ENCODE measurements at regions not wholly inside any gene's neighbourhood (a gene's known extent, or its start where the extent isn't known, plus 50 kb on each side); places are given as distances from the start of the nearest gene placed in this dataset.
"Not testable (repeated sequence)": the region's sequence is repeated elsewhere in the genome, so short reads cannot be mapped to it uniquely, and the experiment has no call there.

DNA sequence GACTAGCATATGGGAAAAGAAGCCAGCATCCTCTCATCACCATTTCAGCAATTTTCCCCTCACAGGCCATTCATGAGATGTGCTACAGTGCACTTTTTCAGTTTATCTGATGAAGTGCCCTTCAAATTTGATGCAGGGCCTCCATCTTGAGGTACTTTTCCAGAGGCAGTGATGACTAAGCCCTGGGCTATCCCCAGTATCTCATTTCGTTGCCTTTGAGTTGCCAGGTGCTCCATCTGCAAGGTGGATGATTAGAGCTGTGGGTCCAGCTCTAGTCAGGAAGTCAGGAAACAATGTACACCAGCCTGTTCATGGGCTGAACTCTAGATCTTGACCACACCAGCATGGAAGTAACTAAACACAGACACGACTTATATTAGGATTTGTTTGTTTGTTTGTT lies 425.2 kb downstream of the METTL4 start:
- no peak for DNase-seq

DNA sequence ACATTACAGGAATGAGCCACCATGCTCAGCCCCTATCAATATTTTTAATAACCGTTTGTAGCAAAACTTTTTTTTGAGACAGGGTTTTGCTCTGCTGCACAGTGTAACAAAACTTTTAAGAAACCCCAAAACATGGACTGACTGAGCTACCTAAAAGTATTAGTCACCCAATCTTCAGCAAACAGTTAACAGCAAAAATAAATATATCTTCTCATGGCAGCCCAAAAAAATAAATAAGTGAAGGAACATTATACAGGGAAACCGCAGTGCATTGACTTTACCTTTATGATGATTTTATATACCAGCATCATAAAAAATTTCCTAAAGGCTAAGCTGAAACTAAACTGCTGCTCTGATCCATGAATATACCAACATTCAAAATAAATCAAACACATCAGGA lies 424.6 kb downstream of the METTL4 start:
- no peak for DNase-seq

DNA sequence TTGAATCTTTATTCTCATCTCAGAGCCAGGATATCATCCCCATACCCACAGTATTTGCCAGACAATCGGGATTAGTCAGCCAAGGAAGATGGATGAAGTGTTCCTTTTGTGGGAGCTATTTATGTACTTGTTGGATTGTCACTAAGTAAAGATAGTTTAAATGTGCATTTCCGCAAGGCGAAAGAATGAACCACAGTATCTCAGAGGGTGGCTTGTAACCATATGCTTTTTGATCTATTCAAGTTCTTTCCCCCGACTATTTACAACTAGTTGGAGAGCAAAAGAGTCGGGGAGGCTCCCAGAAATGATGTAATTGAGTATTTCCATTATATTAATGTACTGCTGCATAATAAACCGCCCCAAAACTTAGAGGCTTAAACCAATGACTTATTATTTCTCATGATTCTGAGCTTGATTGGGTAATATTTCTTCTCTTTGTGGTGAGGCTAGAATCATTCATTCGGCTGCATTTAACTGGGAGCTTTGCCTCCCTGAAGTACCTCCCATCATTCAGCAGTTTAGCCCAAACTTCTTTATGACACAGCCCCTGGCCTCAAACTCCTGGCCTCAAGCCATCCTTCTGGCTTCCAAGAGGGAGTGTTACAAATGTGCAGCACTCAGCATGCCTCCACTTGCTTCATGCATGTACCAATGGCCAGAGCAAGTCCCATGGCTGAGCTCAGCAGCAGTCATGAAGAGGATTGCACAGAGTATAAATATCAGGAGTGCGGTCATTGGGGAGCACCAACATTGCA lies 423.7 kb downstream of the METTL4 start:
- DNase-seq = no peak

DNA sequence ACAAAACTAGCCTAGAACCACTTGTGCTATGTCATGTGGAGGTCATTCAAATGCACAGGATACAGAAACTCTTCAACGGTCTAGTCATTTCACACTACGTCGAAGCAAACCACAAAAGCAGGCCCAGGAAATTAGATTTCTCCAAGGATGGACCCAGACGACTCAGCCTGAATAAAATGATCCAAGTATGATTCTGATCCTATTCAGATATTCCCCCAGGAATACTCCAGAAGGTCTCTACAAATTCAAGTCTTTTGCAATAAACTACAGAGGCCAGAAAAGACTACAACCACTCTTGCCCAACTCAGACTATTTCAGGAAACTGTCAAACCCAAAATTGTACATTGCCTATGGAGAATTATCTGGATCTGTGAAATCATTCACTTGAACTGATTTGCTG lies 422.5 kb downstream of the METTL4 start:
- no peak for DNase-seq

DNA sequence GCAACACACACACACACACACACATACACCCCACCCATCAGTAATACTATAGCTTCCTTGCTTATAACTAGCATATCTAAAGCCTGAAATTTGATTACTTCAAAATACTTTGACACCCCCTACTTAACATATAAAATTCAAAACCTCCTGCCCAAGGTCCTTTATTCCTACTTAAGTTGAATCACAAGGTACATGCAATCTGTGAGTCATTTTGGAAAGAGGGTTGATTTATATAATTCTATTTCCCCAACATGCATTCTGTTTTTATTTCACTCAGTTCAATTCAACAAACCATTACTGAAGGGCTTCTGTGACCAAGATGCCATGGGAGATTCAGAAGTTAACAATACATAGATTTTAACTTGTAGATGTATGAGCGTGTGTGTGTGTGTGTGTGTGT lies 420.7 kb downstream of the METTL4 start:
- no peak for DNase-seq

DNA sequence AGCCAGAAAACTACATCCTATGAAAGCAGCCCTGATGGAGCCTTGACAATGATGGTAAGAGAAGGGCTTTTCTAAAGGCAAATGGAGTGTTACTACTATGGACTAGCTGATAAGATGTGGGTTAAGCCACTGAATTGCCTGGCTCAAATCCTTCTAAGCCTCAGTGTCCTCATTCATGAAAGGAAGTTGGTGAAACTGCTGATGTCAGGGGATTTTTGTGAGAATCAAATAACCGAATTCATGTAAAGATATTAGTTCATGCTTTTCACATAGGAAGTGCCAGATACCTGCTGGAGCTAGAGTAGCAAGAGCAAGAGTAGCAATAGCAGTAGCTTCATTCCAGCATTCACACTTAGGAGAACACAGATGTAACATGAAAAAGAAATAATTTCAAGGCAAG lies 417.0 kb downstream of the METTL4 start:
- no peak for DNase-seq

DNA sequence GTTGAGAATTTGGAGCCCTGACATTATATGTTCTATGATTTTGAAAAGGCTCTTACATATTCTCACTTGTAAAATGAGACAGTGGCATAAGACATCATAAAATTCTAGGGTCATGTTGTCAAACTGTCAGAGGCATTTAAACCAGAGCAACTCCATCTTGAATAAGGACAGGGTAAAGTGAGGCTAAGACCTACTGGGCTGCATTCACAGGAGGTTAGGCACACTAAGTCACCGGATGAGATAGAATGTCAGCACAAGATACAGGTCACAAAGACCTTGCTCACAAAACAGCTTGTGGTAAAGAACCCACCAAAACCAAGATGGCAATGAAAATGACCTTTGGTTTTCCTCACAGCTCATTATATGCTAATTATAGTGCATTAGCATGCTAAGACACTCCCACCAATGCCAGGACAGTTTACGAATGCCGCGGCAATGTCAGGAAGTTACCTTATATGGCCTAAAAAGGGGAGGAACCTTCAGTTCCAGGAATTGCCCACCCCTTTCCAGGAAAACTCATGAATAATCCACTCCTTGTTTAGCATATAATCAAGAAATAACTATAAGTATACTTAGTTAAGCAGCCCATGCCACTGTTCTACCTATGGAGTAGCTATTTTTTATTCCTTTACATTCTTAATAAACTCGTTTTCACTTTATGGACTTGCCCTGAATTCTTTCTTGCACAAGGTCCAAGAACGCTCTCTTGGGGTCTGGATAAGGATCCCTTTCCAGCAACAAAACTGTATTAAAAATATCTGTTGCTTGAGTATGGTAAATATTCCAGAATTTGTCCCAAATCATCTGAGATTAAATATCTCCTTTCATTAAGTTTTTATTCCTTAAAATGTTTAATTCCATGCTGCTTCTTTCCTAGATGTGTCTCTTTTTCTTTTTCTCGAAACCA lies 406.4 kb downstream of the METTL4 start:
- DNase-seq = no peak

DNA sequence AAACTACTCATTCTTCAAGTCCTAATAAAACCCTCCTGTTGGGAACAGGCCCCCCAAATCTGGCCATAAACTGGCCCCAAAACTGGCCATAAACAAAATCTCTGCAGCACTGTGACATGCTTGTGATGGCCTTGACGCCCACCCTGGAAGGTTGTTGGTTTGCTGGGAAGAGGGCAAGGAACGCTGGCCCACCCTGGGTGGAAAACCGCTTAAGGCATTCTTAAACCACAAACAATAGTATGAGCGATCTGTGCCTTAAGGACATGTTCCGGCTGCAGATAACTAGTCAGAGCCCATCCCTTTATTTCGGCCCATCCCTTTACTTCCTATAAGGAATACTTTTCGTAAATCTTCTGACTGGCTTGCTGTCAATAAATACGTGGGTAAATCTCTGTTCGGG lies 404.4 kb downstream of the METTL4 start:
- not testable (repeated sequence) for DNase-seq

DNA sequence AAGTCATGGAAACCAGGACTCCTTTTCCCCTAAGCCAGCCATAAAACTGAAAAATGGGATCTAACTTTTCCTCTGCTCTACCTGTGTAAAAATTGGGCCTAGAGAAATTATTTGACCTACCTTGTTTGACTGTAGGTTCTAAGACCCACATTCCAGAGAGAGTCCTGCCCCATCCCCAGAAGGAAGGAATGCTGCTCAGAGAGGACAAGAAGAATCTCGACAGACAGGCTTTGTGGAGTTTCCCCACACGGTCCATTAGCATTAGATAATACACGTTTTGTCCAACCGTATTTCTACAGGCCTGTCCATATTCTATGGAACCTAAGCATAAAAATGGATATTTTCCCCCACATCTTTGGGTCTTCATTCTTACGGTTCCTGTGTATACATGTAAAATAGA lies 403.3 kb downstream of the METTL4 start:
- no peak for DNase-seq

DNA sequence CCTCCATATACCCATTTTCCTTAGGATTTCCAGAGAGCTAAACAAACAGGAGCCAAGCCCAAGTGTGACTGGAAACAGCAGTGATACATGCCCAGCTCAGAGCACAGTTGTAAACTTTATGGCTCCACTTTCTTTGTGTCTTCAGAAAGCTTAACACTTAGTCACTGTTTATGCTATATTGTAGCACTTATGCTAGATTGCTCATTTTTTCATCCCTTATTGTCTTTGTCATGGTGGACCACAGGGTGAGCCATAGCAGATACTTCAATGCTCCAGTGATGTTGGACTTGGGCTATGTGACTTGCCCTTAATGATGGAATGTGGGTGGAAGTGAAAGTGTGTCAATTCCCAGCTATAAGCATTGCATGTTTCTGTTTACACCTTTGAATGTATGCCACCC lies 401.6 kb downstream of the METTL4 start:
- DNase-seq = no peak

DNA sequence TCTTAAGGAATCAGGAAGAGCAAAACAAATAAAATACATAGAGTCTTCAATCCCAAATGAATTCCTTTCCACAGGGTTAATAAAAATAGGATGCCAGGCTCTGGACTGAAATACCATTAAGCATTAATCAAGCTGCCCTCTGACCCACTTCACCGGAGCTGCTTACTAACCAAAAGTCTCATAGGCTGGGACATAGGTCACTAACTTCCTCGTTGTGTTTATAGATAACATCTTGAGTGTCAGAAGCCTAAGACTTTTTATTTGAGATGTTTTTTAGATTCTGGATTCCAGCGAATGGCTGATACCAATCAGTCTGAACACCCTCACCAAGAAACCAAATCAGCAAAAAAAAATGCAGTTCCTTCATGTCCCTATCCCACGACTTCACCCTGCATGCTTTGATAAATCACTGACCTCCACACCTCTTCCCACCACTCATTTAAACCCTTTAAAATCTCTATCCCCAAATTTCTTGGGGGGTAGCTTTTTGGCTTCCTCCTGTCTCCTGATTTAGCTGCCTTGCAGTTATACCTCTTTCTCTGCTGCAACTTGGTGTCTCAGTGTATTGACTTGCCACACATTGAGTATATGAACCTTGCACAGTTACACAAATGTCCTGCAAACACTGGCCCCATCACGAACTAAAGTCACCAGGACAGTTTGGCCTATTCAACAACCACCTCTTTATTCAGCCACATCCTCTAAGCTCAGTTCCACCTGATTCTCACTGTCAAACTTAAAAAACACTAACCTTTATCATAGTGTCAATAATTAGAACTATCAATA lies 399.3 kb downstream of the METTL4 start:
- no peak for DNase-seq

DNA sequence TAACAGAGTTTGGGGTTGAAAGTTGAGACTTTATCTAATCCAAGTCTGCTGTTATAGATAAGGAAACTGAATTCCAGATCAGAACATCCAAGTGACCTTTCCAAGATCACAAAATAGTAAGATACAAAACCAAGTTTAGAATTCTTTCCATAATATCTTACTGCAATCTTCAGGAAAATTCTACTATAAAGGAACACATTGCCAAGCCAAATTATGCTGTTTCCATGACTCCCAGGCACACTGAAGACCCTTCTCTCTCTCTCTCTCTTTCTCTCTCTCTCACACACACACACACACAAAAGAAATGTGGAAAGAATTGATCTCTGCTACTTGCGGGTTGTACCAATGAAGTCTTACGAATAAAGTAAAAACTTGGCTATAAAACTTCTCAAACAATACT lies 398.4 kb downstream of the METTL4 start:
- DNase-seq = peak; percentile 33

DNA sequence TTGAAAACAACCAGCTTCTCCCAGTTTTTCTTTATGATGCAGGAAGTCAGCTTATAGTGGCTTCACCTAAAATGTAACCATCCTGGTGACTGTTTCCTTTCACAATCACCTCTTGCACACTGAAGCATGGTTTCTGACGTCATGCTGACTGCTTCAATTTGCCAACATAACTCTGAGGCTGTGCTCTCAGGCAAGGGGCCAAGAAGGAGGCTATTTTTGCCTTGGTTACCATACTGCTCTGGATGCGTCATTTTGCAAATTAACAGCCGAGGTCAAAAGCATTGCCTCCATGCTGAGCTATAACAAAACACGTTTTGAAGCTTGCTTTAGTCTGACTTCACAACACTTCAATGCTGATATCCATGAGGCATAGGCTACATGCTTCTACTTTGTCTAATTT lies 397.8 kb downstream of the METTL4 start:
- peak; percentile 81 for DNase-seq

DNA sequence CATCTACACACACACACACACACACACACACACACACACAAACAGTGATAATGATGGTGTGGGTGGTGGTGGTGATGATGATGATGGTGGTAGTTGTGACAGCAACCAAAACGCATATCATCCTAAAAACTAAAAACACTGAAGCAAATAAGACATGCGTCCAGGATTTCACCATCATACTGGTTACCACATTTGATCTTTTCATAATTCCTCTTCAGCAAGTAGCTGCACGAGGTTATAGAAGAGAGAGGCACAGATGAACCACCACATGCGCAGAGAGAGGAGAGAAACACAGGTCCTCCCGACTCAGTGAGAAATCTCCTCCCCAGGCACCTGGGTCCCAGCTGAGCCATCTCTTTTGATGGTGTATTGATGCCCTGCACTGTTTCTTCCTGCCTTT lies 393.3 kb downstream of the METTL4 start:
- no peak for DNase-seq

DNA sequence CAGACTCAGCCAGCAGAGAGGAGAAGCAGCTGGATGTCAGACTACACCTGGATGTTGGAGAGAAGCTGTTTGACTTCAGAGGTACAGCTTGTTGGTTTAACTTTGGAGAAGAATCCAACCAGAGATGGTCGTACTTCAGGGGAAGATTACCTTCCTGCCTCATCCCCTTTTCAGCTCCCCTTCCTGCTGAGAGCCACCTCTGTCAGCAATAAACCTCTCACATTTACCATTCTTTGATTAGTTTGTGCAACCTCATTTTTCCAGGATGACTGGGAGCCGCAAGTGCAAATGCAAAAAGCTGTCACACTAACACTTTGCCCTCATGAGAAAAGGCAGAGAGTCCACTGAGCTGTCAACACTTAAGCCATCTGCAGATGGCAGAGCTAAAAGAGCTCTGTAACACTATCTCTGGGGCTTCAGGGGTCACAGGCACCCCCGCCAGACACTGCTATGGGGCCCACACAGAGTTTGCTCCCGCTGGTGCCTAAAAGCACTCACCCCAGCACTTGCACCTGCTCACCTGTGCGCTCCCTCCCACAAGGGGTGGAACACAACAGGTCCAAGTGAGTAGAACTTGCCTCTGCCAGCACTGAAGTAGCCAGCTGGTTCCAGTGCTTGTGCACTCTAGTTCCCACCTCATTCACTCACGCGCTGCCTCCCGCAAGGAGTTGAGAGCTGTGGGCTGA lies 391.7 kb downstream of the METTL4 start:
- DNase-seq = no peak

DNA sequence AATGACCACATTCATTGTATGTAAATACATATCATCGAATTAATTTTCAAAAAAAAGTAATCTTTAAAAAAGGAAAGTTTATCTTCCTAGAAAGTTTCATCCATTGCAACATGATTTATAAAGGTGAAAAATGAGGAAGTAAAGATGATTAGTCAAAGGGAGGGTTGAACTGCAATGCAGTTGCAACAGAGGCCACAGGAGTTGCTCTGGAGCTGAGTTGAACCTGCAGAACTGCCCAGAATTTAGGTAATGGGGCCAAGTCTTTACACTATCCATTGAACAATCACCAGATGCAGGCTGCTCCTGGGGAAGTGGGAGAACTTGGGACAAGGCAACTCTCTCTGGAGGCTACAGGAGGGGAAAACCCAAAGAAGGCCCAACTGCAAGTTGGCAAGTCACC lies 390.7 kb downstream of the METTL4 start:
- DNase-seq = no peak

DNA sequence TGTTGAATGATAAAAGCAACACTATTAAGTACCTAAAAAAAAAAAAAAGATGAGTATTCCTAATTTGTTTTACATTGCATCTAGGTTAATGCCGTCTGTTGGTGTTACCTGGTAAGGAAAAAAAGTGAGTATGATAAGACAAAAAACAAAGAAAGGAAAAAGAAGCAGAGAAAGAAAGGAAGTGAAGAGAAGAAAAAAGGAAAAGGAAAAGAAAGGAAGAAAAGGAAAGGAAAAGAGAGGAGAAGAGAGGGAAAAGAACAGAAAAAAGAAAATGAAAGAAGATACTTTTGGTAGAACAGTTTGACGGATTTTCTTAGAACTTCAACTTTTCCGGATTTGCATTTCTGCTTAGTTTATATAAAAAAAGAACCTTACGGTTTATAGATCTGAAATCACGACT lies 387.9 kb downstream of the METTL4 start:
- no peak for DNase-seq

DNA sequence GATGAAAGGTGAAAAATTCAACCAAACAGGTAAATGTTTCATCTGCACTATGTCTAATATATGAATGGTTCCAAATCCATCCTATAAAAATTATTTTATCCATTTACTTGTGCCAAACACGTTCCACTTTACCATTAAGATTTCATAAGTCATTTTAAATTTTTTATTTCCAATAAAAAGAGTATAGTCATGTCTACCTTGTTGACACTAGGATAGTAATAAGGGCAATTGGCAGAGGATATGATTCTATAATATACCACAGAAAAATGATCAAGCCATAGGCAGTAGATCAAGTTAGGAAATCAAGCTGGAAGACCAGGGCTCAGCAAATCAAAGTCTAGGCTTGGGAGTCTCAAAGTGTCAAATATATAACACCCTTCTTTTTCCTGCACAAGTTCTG lies 384.3 kb downstream of the METTL4 start:
- no peak for DNase-seq

DNA sequence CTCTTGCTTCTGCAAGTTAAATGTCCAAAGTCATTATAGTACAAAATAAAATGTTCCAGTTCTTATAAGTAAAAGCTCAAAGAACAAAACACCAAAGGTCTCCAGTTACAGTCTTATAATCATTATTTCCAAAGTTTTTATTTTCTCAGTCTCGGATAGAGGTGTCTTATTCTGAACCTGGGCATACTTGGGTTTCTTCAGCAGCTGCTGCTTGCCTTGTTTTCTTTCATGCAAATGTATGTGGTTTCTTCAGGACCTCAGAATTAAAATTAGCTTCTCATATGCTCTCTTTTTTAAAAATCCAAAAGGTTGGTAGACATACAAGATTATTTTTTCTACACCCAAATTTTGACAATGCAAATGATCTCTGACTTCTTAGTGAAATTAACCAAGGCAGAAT lies 383.0 kb downstream of the METTL4 start:
- no peak for DNase-seq

DNA sequence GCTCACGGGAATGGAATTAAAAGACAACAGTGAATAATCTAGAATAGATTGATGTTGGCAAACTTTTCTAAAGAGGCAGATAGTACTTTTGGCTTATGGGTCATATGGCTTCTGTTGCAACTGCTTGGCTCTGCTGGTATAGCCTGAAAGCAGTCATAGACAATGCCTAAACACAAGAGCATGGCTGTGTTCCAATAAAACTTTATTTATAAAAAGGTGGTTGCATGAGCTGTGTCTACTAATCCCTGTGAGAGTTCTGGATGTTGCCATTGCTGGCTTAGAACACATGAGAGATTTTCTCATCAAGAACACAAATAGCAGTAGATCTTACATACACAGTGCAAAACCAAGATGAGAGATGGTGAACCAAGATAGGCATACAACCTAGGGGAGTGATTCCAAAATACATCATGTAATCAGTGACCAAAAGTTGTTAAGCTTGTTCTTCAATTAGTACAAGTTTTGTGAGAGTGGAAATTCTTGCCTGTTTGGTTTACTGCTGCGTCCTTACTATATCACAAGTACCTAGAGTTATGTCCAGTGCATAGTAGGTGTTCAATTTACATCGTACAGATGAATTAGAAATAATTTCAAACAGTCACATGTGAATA lies 380.0 kb downstream of the METTL4 start:
- DNase-seq = no peak

DNA sequence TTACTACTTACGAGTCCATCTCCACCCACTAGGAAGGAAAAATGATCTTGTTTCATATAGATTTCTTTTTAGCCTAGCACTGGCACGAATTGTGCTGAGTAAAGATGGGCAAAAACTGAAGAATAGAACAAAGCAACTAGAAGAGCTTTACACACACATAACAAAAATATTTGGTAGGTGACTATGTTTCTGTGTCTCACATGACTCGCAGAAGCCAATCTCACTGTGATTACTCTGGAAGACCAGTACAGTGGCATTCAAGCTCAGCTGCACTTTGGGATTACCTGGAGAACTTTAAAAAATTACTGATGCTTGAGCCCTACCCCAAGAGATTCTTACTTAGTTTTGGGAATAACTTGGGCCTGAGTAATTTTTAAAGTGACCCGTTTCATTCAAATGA lies 378.7 kb downstream of the METTL4 start:
- no peak for DNase-seq

DNA sequence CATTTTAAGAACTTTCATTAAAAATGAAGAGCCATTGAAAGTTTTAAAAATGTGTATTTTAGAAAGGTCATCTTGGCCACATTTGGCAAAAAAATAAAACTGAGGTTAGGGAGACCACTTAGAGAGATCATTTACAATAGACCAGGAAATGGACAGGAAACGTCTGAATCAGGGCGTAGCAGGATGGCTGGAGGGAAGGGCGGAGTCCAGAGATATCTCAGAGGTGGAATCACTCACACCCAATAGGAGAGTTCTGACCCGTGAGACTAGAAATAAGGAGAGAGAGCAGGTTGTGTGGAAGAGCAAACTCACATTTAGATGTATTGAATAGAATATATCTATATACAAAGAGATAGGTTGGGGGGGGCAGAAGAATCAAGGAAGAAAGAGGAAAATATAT lies 373.4 kb downstream of the METTL4 start:
- no peak for DNase-seq

DNA sequence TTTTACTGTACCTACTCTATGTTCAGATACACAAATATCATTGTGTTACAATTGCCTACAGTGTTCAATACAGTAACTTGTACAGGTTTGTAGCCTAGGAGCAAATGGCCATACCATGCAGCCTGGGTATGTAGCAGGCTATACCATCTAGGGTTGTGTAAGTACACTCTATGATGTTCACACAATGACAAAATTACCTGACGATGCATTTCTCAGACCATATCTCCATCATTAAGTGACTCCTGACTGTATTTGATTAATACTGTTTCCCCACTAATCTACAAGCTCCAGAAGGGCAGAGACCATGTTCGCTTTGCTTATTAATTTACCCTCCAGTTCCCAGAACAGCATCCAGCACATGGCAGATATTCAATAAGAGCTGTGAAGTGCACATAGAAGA lies 372.2 kb downstream of the METTL4 start:
- DNase-seq = no peak

Data from eye (tissue), 1 donor.